Kidney capillary endothelial cell (primary cell): ENCODE measurements at regions not wholly inside any gene's neighbourhood (a gene's known extent, or its start where the extent isn't known, plus 50 kb on each side); places are given as distances from the start of the nearest gene placed in this dataset.
A peak's percentile ranks its signal among the peaks of the same experiment; 100 is the strongest.
"Not testable (repeated sequence)": the region's sequence is repeated elsewhere in the genome, so short reads cannot be mapped to it uniquely, and the experiment has no call there.

Source experiments
- DNase-seq: peaks from one replicate; pipeline ENCODE4 v3.0.0-alpha.2; 2018; ENCODE audit warnings: low spot score

DNA sequence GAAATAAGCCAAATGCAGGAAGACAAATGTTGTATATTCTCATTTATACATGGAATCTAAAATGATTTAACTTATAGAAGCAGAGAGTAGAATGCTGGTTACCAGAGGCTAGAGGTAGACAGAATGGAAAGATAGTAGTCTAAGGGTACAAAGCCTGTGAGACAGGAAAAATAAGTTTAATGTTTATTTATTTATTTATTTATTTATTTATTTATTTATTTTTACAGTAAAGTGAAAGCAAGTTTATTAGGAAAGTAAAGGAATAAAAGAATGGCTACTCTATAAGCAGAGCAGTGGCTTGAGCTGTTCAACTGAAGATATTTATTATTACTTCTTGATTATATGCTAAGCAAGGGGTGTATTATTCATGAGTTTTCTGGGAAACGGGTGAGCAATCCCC lies 203.2 kb downstream of the LAS1L start:
- DNase-seq, result no peak

DNA sequence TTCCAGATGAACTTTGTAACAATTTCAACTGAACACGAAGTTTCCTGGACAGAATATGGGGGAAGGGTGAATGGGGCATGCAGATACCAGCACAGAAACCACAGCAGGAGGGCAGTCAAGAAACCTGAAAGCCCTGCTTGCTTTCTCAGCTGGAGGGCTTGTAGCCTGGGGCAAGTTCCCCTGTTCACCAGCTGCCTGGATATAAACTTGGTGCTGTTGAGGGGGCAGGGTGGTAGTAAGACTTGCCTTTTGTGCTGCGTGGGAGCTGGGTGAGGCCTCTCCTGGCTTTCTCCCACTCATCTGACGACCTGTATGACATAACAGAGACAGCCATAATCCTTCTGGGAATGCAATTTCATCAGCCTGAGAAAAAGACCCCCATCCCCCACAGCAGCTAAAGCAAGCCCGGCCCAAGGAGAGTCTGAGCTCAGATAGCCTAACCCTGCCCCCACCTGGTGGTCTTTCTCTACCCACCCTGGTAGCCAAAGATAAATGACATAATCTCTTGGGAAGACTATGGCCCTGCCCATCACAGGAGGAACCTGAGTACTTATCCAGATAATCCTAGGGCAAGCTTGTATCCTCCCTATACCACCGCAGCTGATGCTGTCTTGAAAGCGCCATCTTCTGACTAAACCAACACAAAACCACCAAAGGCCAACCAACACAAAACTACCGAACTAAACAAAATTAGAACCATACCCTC lies 234.3 kb downstream of the LAS1L start:
- DNase-seq, result no peak

DNA sequence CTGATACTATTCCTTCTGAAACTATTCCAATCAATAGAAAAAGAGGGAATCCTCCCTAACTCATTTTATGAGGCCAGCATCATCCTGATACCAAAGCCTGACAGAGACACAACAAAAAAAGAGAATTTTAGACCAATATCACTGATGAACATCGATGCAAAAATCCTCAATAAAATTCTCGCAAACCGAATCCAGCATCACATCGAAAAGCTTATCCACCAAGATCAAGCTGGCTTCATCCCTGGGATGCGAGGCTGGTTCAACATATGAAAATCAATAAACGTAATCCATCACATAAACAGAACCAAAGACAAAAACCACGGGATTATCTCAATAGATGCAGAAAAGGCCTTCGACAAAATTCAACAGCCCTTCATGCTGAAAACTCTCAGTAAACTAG lies 251.7 kb downstream of the LAS1L start:
- DNase-seq, result not testable (repeated sequence)

DNA sequence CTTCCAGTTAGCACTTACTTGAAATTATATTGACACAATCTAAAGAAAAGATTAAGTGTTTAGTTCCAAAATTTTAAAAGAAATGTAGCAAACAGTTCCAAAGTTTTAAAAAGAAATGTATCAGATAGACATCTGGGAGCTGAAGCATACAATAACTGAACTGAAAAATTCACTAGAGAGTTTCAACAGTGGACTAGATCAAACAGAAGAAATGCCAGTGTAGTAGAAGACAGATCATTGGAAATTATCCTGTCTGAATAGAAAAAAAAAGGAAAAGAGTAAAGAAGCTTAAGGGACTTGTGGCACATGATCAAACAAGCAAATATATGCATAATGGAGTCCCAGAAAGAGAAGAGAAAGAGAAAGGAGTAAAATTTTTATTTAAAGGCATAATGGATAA lies 261.4 kb downstream of the LAS1L start:
- DNase-seq, result no peak

DNA sequence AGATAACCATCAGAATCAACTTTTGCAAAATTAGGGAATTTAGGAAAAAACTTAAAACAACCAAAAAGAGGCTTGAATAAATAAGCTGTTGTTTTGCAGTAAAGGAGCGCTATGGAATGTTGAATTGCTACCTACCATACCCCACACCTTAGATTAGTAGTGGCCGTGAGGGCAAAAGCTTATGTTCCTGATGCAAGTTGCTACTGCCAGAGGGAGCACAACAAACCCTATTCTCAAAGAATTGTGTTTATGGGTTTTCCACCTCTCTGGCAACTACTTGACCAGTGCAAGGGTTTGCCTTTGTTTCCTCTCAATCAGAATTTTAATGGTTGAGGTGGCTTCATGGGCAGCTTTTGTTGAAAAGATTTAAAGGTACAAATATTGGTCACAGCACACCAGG lies 268.1 kb downstream of the LAS1L start:
- DNase-seq, result no peak

DNA sequence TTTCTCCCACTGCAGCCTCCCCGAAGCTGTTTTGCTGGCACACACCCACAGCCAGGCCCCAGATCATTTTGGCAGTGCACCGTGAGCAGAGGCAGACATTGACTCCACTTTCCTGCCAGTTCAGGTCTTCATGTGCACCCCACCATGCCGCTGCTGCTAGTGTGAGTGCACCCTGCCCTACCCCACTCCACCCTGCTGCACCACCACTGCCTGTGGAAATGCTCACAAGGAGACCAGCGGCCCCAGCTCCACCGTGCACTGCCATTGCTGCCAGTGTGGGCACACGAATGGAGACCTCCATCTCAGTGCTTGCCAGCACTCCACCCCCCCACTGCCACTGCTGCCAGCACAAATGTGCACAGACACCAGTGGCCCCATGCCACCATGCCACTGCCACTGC lies 277.6 kb upstream of the ZC4H2 start:
- no peak for DNase-seq

DNA sequence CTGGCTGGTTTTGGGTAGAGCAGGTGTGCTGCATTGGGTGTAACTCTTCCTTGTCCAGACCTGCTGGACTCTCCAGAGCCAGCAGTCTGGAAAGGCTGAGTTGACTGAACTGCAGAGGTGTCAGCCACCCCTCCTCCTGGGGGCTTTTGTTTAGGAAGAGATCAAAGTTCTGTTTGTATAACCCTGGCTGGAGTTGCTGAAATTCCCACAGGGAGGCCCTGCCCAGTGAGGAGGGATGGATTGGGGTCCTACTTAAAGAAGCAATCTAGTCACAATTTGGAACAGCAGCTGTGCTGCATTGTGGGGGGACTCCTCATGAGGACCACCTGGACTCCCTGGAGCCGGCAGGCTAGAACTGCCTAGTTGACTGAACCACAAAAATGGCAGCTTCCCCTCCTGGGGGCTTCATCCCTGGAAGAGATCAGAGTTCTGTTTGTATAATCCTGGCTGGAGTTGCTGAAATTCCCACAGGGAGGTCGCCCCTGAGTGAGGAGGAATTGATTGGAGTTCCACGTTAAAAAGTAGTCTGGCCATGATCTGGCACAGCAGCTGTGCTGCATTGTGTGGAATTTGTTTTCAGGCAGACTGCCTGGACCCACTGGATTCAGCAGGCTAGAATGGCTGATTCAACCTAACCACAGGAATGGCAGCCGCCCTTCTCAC lies 264.9 kb upstream of the ZC4H2 start:
- DNase-seq, result no peak

DNA sequence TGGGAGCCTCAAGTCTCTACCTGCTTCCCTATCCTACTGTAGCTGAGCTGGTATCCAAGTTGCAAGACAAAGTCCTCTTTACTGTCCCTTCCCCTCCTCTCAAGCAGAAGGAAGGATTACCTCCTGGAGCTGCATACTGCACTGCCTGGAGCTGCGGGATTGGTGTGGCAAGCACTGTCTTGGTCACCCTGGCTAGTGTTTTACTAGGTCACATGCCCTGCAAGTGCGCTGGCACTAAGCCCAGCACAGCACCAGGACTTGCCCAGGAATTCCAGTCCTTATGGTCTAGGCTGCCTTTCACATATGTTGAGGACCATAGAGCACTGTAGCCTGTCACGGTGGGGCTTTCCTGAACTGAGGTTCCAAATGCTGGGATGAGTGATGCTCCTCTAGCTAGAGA lies 227.3 kb upstream of the ZC4H2 start:
- no peak for DNase-seq

DNA sequence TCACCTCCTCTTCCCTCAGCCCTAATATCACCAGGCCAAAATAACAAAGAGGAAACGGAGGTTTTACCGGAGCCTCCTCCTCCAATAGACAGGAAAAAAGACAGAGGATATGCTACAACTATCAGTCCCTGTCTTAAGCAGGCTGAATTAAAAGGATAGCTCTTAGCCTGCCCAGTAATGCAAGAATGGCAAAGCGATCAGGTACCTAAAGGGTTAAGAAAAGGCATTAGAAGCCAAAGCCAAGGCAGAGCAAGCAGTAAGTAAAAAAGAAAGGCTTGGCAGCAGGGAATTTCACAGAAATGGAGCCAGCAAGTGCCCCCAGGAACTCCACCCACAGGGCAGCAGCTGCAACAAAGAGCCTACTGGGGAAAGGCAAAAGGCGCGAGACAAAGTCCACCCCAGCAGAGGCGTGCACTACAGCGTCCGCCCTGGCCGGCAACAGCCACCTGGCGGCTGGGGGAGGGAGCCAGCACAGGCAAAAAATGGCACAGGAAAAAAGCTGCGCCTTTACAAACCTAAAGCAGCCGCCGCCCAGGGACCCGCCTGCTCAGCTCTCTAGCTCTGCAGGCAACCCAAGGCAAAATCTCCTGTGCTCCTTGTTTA lies 220.6 kb upstream of the ZC4H2 start:
- no peak for DNase-seq

DNA sequence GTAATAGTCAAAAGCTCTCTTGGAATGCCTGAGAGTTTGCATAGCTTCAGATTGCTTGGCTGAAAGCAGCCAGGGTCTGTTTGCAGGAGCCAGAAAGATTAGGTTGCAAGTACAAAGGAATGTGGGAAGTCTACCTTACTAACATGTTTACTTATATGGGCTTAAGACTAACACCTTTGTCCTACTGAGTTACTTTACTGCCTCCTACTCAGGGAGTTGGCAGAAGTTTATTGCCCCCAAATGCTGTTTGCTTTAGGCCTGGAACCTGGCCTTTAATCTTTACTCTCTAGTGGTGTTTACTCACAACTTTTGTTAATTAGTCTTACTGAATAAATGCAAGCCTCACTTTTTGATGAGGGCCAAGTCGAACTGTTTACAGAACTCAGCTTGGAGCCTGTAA lies 219.4 kb upstream of the ZC4H2 start:
- DNase-seq, result no peak

DNA sequence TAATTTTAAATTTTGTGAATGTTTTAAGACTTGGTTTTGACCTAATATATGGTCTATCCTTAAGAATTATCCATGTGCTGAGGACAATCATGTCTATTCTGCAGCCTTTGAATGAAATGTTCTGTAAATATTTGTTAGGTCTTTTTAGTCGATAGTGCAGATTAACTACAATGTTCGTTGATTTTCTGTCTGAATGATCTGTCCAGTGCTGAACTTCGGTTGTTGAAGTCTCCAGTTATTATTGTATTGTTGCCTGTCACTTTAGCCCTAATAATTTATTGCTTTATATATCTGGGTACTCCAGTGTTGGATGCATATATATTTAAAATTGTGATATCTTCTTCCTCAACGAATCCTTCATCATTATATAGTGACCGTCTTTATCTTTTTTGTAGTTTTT lies 218.3 kb upstream of the ZC4H2 start:
- DNase-seq, result no peak

DNA sequence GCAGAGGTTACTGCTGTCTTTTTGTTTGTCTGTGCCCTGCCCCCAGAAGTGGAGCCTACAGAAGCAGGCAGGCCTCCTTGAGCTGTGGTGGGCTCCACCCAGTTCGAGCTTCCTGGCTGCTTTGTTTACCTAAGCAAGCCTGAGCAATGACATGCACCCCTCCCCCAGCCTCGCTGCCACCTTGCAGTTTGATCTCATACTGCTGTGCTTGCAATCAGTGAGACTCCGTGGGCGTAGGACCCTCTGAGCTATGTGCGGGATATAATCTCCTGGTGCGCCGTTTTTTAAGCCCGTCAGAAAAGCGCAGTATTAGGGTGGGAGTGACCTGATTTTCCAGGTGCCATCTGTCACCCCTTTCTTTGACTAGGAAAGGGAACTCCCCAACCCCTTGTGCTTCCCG lies 187.1 kb upstream of the ZC4H2 start:
- not testable (repeated sequence) for DNase-seq

DNA sequence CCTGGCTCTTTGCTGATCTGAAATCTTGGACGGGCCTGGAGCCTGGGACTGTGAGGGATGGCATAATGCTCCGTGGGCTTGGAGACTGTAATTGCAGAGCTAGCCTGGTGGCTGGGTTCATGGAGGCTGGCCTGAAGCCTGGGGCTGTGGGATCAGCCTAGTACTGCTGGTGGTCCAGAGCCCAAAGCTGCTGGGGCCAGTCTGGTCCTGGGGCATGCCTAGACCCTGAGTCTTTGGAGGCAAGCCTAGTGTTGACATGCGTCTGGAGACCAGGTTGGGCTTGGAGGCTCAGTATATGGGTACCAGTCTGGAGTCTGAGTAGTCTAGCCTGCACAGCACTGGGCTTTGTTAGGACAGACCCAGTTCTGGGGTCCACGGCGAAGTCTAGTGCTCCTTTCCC lies 172.0 kb upstream of the ZC4H2 start:
- no peak for DNase-seq

DNA sequence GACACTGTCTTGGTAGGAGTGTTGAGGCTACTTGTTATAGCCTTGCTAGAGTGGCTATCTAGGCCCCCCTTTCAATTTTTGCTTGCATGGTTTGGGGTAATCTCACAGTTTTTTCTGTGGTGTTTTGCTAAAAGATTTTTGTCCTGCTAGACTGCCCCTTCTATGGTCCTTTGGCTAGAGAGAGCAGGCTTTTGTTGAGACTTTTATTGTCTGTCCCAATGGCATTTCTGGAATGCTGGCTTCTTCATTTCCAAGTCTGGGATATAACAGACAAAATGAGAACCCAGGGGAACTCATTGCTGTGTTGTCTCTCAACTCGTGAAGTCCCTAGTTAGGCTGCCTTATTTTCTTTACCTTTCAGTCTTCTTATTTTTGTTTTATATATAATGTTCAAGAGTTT lies 160.2 kb upstream of the ZC4H2 start:
- no peak for DNase-seq

DNA sequence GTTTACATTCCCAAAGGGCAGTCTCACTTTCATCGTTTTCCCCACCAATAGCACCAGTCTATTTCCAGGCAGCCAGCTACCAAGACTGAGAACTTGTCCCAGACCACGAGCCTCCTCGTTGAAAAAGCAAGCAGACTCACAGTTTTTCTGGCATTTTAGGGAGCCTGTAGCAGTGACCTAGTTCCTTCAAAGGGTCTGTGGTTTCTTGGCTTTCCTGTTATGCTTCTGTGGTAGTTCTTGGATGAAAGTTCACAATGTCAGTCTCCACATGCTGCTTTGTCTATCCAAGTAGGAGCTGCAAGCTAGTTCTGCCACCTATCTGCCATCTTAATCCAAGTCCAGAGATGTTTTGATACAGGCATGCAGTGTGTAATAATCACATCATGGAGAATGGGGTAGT lies 151.6 kb upstream of the ZC4H2 start:
- DNase-seq, result no peak

DNA sequence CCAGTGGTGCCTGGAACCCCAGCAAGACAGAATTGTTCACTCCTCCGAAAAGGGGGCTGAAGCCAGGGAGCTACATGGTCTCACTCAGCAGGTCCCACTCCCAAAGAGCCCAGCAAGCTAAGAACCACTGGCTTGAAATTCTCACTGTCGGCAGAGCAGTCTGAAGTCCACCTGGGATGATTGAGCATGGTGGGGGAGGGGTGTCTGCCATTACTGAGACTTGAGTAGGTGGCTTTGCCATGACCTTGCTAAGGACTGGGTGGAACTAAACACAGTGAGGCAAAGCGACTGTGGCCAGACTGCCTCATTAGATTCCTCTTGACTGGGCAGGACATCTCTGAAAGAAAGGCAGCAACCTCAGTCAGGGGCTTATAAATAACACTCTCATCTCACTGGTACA lies 122.6 kb upstream of the ZC4H2 start:
- DNase-seq, result no peak

DNA sequence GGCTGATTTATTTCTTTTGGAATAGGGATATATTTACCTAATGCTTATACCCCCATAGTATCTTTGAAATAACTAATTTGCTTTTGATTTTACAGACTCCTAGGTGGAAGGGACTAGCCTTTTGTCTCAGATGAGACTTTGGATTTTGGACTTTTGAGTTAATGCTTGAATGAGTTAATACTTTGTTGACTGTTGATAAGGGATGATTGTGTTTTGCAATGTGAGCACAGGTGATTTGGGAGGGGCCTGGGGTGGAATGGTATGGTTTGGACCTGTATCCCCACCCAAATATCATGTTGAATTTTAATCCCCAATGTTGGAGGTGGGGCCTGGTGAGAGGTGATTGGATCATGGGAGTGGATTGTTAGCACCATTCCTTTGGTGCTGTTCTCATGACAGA lies 117.4 kb upstream of the ZC4H2 start:
- no peak for DNase-seq

DNA sequence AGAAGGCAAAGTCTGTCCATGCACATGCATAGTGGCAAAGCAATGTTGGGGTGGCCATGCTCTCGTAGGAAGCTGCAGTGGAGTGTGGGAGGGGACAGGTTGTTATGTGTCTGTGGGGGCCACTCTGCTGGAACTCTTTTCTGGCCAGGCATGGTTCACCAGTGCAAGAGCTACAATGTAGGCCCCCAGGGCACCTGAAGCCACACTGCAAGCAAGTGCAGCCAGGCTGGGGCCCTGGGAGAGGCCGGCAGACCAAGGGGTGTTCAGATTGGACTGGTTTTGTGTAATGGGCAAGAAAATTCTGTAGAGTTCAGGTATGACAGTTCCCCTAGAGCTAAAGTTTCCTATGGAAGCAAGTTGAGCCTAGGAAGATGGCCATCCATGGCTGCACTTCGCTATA lies 97.0 kb upstream of the ZC4H2 start:
- DNase-seq, result no peak

DNA sequence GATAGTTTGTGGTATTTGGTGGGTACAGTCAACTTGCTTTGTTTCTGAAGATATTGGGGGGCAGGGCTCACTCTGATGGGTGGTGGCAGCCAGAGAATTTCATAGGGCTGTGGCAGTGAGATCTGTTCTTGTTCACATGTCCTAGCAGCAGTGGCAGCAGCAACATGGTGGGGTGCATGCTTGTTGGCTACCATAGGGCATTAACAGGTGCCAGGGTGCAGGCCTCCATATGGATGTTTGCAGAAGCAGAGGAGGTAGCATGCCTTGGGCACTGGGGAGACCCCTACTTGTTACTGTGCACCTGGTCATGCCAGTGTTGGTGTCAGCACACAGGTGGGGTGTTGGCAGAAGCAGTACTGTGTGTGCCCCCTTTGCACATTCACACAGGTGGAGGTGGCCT lies 96.3 kb upstream of the ZC4H2 start:
- no peak for DNase-seq

DNA sequence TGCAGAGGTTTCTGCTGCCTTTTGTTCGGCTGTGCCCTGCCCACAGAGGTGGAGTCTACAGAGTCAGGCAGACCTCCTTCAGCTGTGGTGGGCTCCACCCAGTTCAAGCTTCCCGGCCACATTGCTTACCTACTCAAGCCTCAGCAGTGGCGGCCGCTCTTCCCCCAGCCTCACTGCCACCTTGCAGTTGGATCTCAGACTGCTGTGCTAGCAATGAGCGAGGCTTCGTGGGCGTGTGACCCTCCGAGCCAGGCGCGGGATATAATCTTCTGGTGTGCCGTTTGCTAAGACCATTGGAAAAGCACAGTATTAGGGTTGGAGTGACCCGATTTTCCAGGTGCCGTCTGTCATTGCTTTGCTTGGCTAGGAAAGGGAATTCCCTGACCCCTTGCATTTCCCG lies 82.4 kb upstream of the ZC4H2 start:
- DNase-seq, result not testable (repeated sequence)

DNA sequence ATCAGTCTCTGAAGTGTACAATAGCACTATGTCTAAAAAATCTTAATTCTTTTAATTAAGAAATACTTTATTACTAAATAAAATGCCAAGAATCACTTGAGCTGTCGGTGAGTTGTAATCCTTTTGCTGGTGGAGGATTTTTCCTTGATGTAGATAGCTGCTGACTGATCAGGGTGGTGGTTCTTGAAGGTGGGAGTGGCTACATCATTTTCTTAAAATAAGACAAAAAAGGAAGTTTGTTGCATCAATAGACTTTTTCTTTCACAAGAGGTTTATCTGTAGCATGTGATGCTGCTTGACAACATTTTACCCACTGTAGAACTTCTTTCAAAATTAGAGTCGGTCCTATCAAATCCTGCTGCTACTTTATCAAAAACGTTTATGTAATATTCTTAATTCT lies 68.8 kb upstream of the ZC4H2 start:
- DNase-seq, result no peak

DNA sequence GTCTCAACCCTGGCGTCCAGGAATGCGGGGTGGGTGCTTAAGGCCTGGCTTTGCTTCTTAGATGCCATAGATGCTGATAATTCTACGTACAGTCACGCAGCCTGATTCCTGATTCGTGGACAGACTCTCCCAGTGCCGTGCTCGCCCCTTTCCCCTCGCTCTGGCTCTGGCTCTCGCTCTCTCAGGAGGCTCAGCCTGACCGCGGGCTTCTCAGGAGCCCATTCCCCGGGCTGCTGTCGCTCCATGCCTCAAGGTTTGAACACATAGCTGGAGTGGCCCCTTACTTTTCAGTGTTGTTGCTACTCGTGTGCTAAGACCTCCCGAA lies 59.2 kb upstream of the ZC4H2 start:
- no peak for DNase-seq

DNA sequence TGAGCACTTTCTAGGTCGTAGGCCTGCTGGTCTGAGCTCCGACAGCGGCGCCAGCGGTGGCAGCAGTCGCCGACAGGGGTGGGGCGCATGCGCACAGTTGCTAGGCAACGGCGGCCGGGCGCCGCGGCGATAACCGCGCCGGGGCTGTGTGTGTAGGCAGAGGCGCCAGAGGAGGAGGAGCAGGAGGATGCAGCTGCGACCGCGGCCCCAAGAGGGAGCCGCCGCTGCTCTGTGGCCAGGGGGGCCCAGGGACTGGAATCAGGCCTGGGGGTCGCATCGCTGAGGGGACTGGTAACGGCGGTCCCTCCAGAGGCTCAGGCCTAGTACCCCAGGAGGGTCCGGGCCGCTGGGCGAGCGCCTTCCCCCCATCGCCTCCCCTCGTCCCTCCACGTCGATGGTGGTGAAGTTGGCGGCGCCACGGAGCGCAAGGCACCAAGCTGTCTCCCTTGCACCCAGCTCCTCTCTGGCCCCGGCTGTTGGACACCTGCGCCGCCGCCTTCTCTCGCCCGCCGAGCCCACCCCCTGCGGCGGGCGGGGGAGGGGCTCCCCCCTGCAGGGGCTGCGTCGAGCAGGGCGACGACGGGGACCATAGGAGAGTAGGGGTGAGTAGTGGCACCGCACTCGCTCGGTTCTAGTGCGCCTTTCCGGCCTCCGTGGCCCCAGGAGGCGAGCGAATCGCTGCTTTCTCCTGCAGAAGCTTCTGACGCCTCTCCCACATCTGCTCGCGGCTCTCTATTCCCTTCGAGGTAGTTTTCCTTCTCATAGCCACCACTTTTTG lies 58.6 kb upstream of the ZC4H2 start, which contains the start of gene ZC3H12B:
ZC3H12B (plus strand) TSS at position 159 of the 778 bp plus-strand sequence.
- peak; percentile 1 for DNase-seq
